ENCODE measurements at regions not wholly inside any gene's neighbourhood (a gene's known extent, or its start where the extent isn't known, plus 50 kb on each side); places are given as distances from the start of the nearest gene placed in this dataset.
"Not testable (repeated sequence)": the region's sequence is repeated elsewhere in the genome, so short reads cannot be mapped to it uniquely, and the experiment has no call there.

DNA sequence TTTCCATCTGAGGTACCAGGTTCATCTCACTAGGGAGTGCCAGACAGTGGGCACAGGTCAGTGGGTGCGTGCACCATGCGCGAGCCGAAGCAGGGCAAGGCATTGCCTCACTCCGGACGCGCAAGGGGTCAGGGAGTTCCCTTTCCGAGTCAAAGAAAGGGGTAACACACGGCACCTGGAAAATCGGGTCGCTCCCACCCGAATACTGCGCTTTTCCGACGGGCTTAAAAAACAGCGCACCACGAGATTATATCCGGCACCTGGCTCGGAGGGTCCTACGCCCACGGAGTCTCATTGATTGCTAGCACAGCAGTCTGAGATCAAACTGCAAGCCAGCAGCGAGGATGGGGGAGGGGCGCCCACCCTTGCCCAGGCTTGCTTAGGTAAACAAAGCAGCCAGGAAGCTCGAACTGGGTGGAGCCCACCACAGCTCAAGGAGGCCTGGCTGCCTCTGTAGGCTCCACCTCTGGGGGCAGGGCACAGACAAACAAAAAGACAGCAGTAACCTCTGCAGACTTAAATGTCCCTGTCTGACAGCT, 242.5 kb downstream of the CYLC2 start:
- not testable (repeated sequence) for TF ChIP-seq EZH2phosphoT487 (IDR thresholded peaks at IDR 0.05; ENCODE audit: unreplicated experiment)
- TF ChIP-seq, protein P1, sequence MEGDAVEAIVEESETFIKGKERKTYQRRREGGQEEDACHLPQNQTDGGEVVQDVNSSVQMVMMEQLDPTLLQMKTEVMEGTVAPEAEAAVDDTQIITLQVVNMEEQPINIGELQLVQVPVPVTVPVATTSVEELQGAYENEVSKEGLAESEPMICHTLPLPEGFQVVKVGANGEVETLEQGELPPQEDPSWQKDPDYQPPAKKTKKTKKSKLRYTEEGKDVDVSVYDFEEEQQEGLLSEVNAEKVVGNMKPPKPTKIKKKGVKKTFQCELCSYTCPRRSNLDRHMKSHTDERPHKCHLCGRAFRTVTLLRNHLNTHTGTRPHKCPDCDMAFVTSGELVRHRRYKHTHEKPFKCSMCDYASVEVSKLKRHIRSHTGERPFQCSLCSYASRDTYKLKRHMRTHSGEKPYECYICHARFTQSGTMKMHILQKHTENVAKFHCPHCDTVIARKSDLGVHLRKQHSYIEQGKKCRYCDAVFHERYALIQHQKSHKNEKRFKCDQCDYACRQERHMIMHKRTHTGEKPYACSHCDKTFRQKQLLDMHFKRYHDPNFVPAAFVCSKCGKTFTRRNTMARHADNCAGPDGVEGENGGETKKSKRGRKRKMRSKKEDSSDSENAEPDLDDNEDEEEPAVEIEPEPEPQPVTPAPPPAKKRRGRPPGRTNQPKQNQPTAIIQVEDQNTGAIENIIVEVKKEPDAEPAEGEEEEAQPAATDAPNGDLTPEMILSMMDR (conservative IDR thresholded peaks at IDR 0.05; ENCODE audit: low read depth in 2 of 2): not testable (repeated sequence)
